Psoas muscle (tissue), 7 donors: ENCODE measurements at regions not wholly inside any gene's neighbourhood (a gene's known extent, or its start where the extent isn't known, plus 50 kb on each side); places are given as distances from the start of the nearest gene placed in this dataset.

Source experiments
- ATAC-seq, 4 donors: fragments of 200-7000 bp; cut with Tn5 transposase; one replicate each; pipeline ENCODE4 v1.9.1; 2020; ENCODE audit warnings: moderate library complexity in 3 of 4, mild to moderate bottlenecking in 2 of 4
- DNase-seq, 2 donors: peaks; one replicate each; pipeline ENCODE4 v3.0.0-alpha.2; 2020
- H3K27ac ChIP-seq: fragments of 200-600 bp; one replicate; pipeline ENCODE4 v1.8.0; 2022
- H3K27me3 ChIP-seq, 3 donors: fragments of 200-600 bp in 1 of 3; one replicate each; pipeline versions ENCODE4 v1.6.1 to v1.8.0; 2013 to 2022; ENCODE audit warnings: low read length in 2 of 3, mild to moderate bottlenecking in 2 of 3, moderate library complexity in 1 of 3; ENCODE audit not compliant: insufficient read depth in 3 of 3
- H3K36me3 ChIP-seq, 2 donors: fragments of 200-600 bp in 1 of 2; one replicate each; pipeline versions ENCODE4 v1.6.1 to v1.8.0; 2013 to 2022; ENCODE audit warnings: low read depth in 1 of 2, mild to moderate bottlenecking in 1 of 2, moderate library complexity in 1 of 2; ENCODE audit not compliant: insufficient read depth in 1 of 2
- H3K4me1 ChIP-seq: fragments of 200-600 bp; one replicate; pipeline ENCODE4 v1.8.0; 2022
- H3K4me3 ChIP-seq: fragments of 200-600 bp; one replicate; pipeline ENCODE4 v1.8.0; 2022; ENCODE audit warnings: mild to moderate bottlenecking
- H3K9me3 ChIP-seq: fragments of 200-600 bp; one replicate; pipeline ENCODE4 v1.8.0; 2022
- WGBS, 3 donors: extraction: QIAGEN DNeasy Blood & Tissue Kit; methylation state at CpG; one replicate each; pipeline versions ENCODE4 v1.1.6 to v1.1.7; 2013; 5-methylcytosine and 5-hydroxymethylcytosine counted together
- intact Hi-C, 2 donors: fragments of 100-400 bp; cut with DNase I; formaldehyde crosslinking; loops; one replicate each; pipeline versions ENCODE4 v1.11.0 to v1.14.2; 2022
- TF ChIP-seq, protein P1 (sequence below): fragments of 200-600 bp; IDR thresholded peaks from one replicate; pipeline ENCODE4 v1.8.0; 2022; ENCODE audit warnings: antibody characterized with exemption
- donor health status: healthy with polysubstance abuse.
- donor health status: DM: no; HTN: no; CAD: no; lungs with moderate emphysema.
- donor health status: Bipolar disorder and iron deficiency.
- donor health status: healthy.
- donor health status: DM: yes; HTN: yes; CAD: no.
- donor health status: DM: no; HTN: no; CAD: no.
- donor health status: DM: yes; HTN: yes; CAD: no.

DNA sequence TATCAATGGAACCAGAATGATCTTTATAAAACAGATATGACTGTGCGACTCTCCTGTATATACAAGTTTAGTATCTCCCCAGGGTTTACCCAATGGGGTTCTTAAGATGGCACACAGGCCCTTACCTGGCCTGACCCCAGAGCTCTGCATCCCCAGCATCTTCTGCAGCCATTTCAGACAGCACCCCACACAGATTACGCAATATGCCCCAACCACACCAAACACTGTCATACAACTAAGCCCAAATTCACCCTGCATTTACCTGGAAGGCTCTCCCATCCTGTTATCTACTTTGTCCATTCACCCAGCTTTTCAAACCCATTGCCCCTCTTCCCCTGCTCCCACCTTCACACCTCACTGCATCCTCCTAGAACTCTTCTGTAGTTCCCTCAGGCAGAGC, 182.5 kb upstream of the API5 start:
- ATAC-seq (no peak), DNase-seq (no peak)
- H3K27ac ChIP-seq, result no peak overlapping the region
- TF ChIP-seq, protein P1, sequence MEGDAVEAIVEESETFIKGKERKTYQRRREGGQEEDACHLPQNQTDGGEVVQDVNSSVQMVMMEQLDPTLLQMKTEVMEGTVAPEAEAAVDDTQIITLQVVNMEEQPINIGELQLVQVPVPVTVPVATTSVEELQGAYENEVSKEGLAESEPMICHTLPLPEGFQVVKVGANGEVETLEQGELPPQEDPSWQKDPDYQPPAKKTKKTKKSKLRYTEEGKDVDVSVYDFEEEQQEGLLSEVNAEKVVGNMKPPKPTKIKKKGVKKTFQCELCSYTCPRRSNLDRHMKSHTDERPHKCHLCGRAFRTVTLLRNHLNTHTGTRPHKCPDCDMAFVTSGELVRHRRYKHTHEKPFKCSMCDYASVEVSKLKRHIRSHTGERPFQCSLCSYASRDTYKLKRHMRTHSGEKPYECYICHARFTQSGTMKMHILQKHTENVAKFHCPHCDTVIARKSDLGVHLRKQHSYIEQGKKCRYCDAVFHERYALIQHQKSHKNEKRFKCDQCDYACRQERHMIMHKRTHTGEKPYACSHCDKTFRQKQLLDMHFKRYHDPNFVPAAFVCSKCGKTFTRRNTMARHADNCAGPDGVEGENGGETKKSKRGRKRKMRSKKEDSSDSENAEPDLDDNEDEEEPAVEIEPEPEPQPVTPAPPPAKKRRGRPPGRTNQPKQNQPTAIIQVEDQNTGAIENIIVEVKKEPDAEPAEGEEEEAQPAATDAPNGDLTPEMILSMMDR, result no peak
- WGBS, 3 donors, result 87 to 100% (median 93%) methylated on average over 2 of the region's 2 CpGs
- H3K27me3 ChIP-seq, result no peaks in the 10 kb centered on the region
- H3K9me3 ChIP-seq, result no peaks in the 10 kb centered on the region
- no peaks in the 10 kb centered on the region for H3K36me3 ChIP-seq
- H3K4me1 ChIP-seq, result no peaks in the 10 kb centered on the region
- H3K4me3 ChIP-seq, result no peak overlapping the region
- intact Hi-C loops, result loop anchor here in 1 of 2 donors (10.0 kb wide), 1 partner anchor 355 kb away; no protein-coding TSS in a partner anchor

DNA sequence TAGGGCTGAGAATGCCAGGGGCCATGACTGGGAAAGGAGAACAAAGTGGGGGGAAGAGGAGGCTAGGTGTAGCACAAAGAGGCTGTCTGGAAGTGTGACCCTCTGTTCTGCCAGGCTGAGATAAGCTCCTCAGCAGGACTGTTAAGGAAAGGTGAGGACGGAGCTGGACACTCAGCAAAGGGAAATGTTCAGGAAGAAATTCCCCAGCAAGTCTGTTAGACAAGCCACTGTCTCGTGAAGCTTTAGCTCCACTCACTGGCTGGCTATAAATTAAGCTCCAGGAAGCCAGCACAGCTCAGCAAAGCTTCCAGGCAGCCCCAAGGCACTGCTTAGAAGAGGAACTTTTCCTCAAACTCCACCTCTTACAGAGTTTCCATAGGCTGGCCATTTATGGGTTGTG, 181.2 kb upstream of the API5 start:
- TF ChIP-seq, protein P1, result no peak
- H3K9me3 ChIP-seq, result no peaks in the 10 kb centered on the region
- ATAC-seq (no peak), DNase-seq (no peak)
- no peak overlapping the region for H3K27ac ChIP-seq
- H3K36me3 ChIP-seq, result no peaks in the 10 kb centered on the region
- H3K27me3 ChIP-seq, result no peaks in the 10 kb centered on the region
- H3K4me3 ChIP-seq, result no peak overlapping the region
- H3K4me1 ChIP-seq, result no peaks in the 10 kb centered on the region
- intact Hi-C loops, result no loop called here
- WGBS, 3 donors, result 4 to 5% (median 4%) methylated on average over 2 of the region's 2 CpGs

DNA sequence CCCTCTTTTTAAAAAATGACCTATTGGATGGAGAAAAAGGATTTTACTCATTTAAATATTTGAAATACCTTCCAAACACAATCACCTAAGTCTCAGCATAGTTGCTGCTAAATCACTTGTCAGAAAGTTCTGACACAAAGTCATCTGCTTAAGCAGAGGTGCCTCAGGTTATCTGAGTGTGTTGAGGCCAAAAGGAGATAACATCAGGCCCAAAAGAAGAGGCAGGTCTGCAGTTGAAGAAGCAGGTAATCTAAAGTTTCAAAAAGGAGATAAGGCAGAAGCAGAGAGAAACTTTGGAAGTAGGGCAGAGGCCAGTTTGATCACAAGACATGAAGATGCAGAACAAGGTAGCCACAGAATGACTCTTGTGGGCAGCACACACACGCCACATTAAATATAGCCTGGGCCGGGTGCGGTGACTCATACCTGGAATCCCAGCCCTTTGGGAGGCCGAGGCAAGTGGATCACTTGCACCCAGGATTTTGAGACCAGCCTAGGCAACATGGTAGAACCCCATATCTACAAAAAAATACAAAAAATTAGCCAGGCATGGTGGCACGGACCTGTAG, 175.7 kb upstream of the API5 start:
- H3K36me3 ChIP-seq, result no peaks in the 10 kb centered on the region
- WGBS, 3 donors, result 83 to 92% (median 87%) methylated on average over 5 of the region's 5 CpGs
- no peaks in the 10 kb centered on the region for H3K27me3 ChIP-seq
- H3K9me3 ChIP-seq, result no peaks in the 10 kb centered on the region
- TF ChIP-seq, protein P1, result no peak
- H3K4me3 ChIP-seq, result no peak overlapping the region
- intact Hi-C loops, result no loop called here
- H3K27ac ChIP-seq, result no peak overlapping the region
- no peaks in the 10 kb centered on the region for H3K4me1 ChIP-seq
- DNase-seq (no peak), ATAC-seq (no peak)

GRCh38 chr11:43138621-43139140, 173.1 kb upstream of the API5 start:
- Histone ChIP-seq H3K9me3 (no peaks in the 10 kb centered on the region), H3K36me3 (no peaks in the 10 kb centered on the region), H3K4me1 (no peaks in the 10 kb centered on the region), H3K27me3 (no peaks in the 10 kb centered on the region), H3K4me3 (no peak overlapping the region), H3K27ac (no peak overlapping the region)
- ATAC-seq (no peak), DNase-seq (no peak)
- intact Hi-C loops, result no loop called here
- TF ChIP-seq, protein P1, result no peak
- WGBS, 3 donors, result 68 to 70% (median 70%) methylated on average over 5 of the region's 5 CpGs

DNA sequence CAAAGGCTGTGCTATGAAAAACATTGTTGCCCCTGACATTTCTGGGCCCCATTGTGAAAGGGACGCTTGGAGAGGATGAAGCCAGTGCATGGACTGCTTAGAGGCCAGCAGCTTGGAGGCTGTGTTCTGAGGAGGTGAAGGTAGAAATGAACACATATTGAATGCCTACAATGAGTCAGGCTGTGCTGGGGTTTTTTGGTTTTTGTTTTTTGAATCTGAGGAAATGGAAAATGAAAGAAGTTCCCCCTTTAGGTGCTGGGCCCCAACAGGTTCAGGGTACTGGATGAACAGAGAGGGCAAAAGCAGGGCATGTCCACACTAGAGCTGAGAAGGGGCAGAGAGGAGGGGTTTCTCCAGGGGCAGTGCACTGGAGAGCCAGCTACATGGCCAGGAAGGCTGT, 166.1 kb upstream of the API5 start:
- H3K27me3 ChIP-seq, result no peaks in the 10 kb centered on the region
- H3K9me3 ChIP-seq, result no peaks in the 10 kb centered on the region
- H3K4me3 ChIP-seq, result no peak overlapping the region
- ATAC-seq (no peak), DNase-seq (no peak)
- TF ChIP-seq, protein P1, result no peak
- intact Hi-C loops, result no loop called here
- no peaks in the 10 kb centered on the region for H3K4me1 ChIP-seq
- WGBS, 3 donors, result 73 to 87% (median 78%) methylated on average over 1 of the region's 1 CpG
- H3K36me3 ChIP-seq, result no peaks in the 10 kb centered on the region
- no peak overlapping the region for H3K27ac ChIP-seq
